MM.1S (cell line): ENCODE measurements at regions not wholly inside any gene's neighbourhood (a gene's known extent, or its start where the extent isn't known, plus 50 kb on each side); places are given as distances from the start of the nearest gene placed in this dataset.

Source experiments
- DNase-seq: peaks from one replicate; pipeline ENCODE4 v3.0.0-alpha.2; 2015
- H2AFZ ChIP-seq: fragments of 300-600 bp; sonication (generic); 2 replicates; pipeline ENCODE4 v1.6.0; 2016; ENCODE audit warnings: antibody characterized with exemption, low read length
- H3F3A ChIP-seq: fragments of 300-600 bp; sonication (generic); 2 replicates; pipeline ENCODE4 v1.6.1; 2016; ENCODE audit warnings: mild to moderate bottlenecking, antibody characterized with exemption, low read length, moderate library complexity, mixed read lengths; ENCODE audit not compliant: insufficient read depth
- H3K27ac ChIP-seq: fragments of 300-600 bp; sonication (generic); 2 replicates; pipeline ENCODE4 v1.5.1; 2016; ENCODE audit warnings: mild to moderate bottlenecking, low read length
- H3K27me3 ChIP-seq: fragments of 300-600 bp; sonication (generic); replicated peaks from 2 replicates; pipeline ENCODE4 v1.6.0; 2016; ENCODE audit warnings: low read length; ENCODE audit not compliant: insufficient read depth
- H3K36me3 ChIP-seq: fragments of 300-600 bp; sonication (generic); replicated peaks from 2 replicates; pipeline ENCODE4 v1.6.1; 2016; ENCODE audit warnings: mild to moderate bottlenecking, low read length, mixed read lengths; ENCODE audit not compliant: insufficient read depth
- H3K4me1 ChIP-seq: fragments of 300-600 bp; sonication (generic); 2 replicates; pipeline ENCODE4 v1.6.1; 2016; ENCODE audit warnings: low read length, mixed read lengths
- H3K4me2 ChIP-seq: fragments of 300-600 bp; sonication (generic); 2 replicates; pipeline ENCODE4 v1.6.0; 2016; ENCODE audit warnings: low read depth, low read length
- H3K4me3 ChIP-seq: fragments of 300-600 bp; sonication (generic); 2 replicates; pipeline ENCODE4 v1.5.1; 2016; ENCODE audit warnings: low read length, mixed read lengths
- H3K79me2 ChIP-seq: fragments of 300-600 bp; sonication (generic); 2 replicates; pipeline ENCODE4 v1.6.1; 2016; ENCODE audit warnings: mixed run types, low read length, mixed read lengths
- H3K9ac ChIP-seq: fragments of 300-600 bp; sonication (generic); 2 replicates; pipeline ENCODE4 v1.6.1; 2016; ENCODE audit warnings: low read length, mixed read lengths
- H3K9me2 ChIP-seq: fragments of 300-600 bp; sonication (generic); replicated peaks from 2 replicates; pipeline ENCODE4 v1.6.1; 2016; ENCODE audit warnings: mild to moderate bottlenecking, low read length, mixed read lengths; ENCODE audit not compliant: insufficient read depth
- H3K9me3 ChIP-seq: fragments of 300-600 bp; sonication (generic); replicated peaks from 2 replicates; pipeline ENCODE4 v1.6.1; 2016; ENCODE audit warnings: mild to moderate bottlenecking, low read length, mixed read lengths; ENCODE audit not compliant: insufficient read depth
- H4K20me1 ChIP-seq: fragments of 300-600 bp; sonication (generic); 2 replicates; pipeline ENCODE4 v1.6.1; 2016; ENCODE audit warnings: mild to moderate bottlenecking, low read length, moderate library complexity, mixed read lengths; ENCODE audit not compliant: insufficient read depth
- EZH2 ChIP-seq: fragments of 300-600 bp; sonication (generic); optimal IDR thresholded peaks from 2 replicates; pipeline ENCODE3; 2017; ENCODE audit warnings: low read depth, mild to moderate bottlenecking, antibody characterized with exemption, low read length, mixed read lengths
- EZH2phosphoT487 ChIP-seq: fragments of 300-600 bp; sonication (generic); IDR thresholded peaks from 2 replicates; pipeline ENCODE4 v1.6.1; 2018; ENCODE audit warnings: antibody characterized with exemption, low read length
- TF ChIP-seq, protein P1 (sequence below): fragments of 300-600 bp; sonication (generic); IDR thresholded peaks from 2 replicates; pipeline ENCODE4 v1.5.1; 2016; ENCODE audit warnings: antibody characterized with exemption, low read length, mixed read lengths

- TF ChIP-seq EZH2: no peak
- TF ChIP-seq EZH2phosphoT487: no peak
- TF ChIP-seq, protein P1, sequence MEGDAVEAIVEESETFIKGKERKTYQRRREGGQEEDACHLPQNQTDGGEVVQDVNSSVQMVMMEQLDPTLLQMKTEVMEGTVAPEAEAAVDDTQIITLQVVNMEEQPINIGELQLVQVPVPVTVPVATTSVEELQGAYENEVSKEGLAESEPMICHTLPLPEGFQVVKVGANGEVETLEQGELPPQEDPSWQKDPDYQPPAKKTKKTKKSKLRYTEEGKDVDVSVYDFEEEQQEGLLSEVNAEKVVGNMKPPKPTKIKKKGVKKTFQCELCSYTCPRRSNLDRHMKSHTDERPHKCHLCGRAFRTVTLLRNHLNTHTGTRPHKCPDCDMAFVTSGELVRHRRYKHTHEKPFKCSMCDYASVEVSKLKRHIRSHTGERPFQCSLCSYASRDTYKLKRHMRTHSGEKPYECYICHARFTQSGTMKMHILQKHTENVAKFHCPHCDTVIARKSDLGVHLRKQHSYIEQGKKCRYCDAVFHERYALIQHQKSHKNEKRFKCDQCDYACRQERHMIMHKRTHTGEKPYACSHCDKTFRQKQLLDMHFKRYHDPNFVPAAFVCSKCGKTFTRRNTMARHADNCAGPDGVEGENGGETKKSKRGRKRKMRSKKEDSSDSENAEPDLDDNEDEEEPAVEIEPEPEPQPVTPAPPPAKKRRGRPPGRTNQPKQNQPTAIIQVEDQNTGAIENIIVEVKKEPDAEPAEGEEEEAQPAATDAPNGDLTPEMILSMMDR: no peak
- no peaks in the 10 kb centered on the region for H3K9me3 ChIP-seq
- H3K4me3 ChIP-seq: no peak overlapping the region
- no peaks in the 10 kb centered on the region for H4K20me1 ChIP-seq
- H3K79me2 ChIP-seq: no peaks in the 10 kb centered on the region
- no peaks in the 10 kb centered on the region for H3F3A ChIP-seq
- H3K9me2 ChIP-seq: no peaks in the 10 kb centered on the region
- DNase-seq: no peak
- no peak overlapping the region for H3K4me2 ChIP-seq
- no peak overlapping the region for H2AFZ ChIP-seq
- no peaks in the 10 kb centered on the region for H3K4me1 ChIP-seq
- no peaks in the 10 kb centered on the region for H3K27me3 ChIP-seq
- H3K36me3 ChIP-seq: no peaks in the 10 kb centered on the region
- no peak overlapping the region for H3K27ac ChIP-seq
- no peak overlapping the region for H3K9ac ChIP-seq
Observed at GRCh38 chr4:107376293-107376692, 340.2 kb upstream of the DKK2 start.

DNA sequence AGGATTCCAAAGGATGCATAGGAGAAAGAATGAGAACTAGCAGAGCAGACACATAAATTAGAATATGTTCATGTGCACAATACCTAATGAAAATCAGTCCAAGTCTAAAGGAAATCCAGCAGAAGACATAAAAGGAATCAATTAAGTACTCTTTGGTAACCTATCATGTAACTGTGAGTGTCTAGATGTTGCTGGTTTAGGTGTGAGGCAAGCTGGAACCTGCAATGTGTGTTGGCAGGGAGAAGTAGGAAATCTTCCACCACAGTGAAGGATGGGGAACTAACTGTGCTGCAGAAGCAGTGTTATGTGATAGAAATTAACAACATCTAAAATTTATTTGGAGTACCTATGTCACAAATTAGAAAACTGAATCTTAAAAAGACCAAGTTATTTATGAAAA is 330.8 kb upstream of the DKK2 start:
- Histone ChIP-seq H2AFZ (no peak overlapping the region), H3K36me3 (no peaks in the 10 kb centered on the region), H3K9me2 (no peaks in the 10 kb centered on the region), H3K9me3 (no peaks in the 10 kb centered on the region), H3K4me2 (no peak overlapping the region), H3K9ac (no peak overlapping the region), H3K27ac (peak overlapping the region; percentile 11; the same call in 1 of the 2 replicates), H3K4me1 (0 out of 2 replicates have a peak, but pooled peaks cover 3% of the 10 kb centered on the region), H3F3A (no peaks in the 10 kb centered on the region), H3K27me3 (no peaks in the 10 kb centered on the region), H3K4me3 (no peak overlapping the region), H4K20me1 (no peaks in the 10 kb centered on the region), H3K79me2 (no peaks in the 10 kb centered on the region)
- no peak for DNase-seq
- TF ChIP-seq, protein P1: no peak
- no peak for TF ChIP-seq EZH2
- TF ChIP-seq EZH2phosphoT487: no peak

GRCh38 chr4:107366016-107366735 is 330.1 kb upstream of the DKK2 start:
- Histone ChIP-seq H3K9me3 (no peaks in the 10 kb centered on the region), H3K27me3 (no peaks in the 10 kb centered on the region), H3K9ac (no peak overlapping the region), H4K20me1 (no peaks in the 10 kb centered on the region), H2AFZ (no peak overlapping the region), H3K4me1 (0 out of 2 replicates have a peak, but pooled peaks cover 3% of the 10 kb centered on the region), H3K4me3 (no peak overlapping the region), H3K4me2 (no peak overlapping the region), H3K9me2 (no peaks in the 10 kb centered on the region), H3K36me3 (no peaks in the 10 kb centered on the region), H3F3A (no peaks in the 10 kb centered on the region), H3K79me2 (no peaks in the 10 kb centered on the region), H3K27ac (no peak overlapping the region)
- TF ChIP-seq EZH2phosphoT487: no peak
- no peak for DNase-seq

- H3K36me3 ChIP-seq: no peaks in the 10 kb centered on the region
- H3F3A ChIP-seq: no peaks in the 10 kb centered on the region
- no peak overlapping the region for H3K4me2 ChIP-seq
- H3K9ac ChIP-seq: no peak overlapping the region
- no peak overlapping the region for H3K4me3 ChIP-seq
- DNase-seq: no peak
- H3K9me3 ChIP-seq: no peaks in the 10 kb centered on the region
- no peaks in the 10 kb centered on the region for H3K27me3 ChIP-seq
- H4K20me1 ChIP-seq: no peaks in the 10 kb centered on the region
- no peak overlapping the region for H2AFZ ChIP-seq
- H3K4me1 ChIP-seq: no peaks in the 10 kb centered on the region
- no peak for TF ChIP-seq EZH2
- TF ChIP-seq EZH2phosphoT487: no peak
- TF ChIP-seq, protein P1: no peak
- no peaks in the 10 kb centered on the region for H3K9me2 ChIP-seq
- H3K27ac ChIP-seq: no peak overlapping the region
- no peaks in the 10 kb centered on the region for H3K79me2 ChIP-seq
Observed at GRCh38 chr4:107363125-107363524, 327.0 kb upstream of the DKK2 start.
